ENCODE measurements at regions not wholly inside any gene's neighbourhood (a gene's known extent, or its start where the extent isn't known, plus 50 kb on each side); places are given as distances from the start of the nearest gene placed in this dataset.

GRCh38 chr9:129430940-129431643 lies 189.8 kb downstream of the C9orf50 start:
- TF ChIP-seq TAF1 (IDR thresholded peaks at IDR 0.05; ENCODE audit: borderline replicate concordance, low read depth, low read length) = no peak
- no peak for TF ChIP-seq RFX5 (IDR thresholded peaks at IDR 0.05; ENCODE audit: low read length)
- TF ChIP-seq CTCF (IDR thresholded peaks at IDR 0.05) = no peak
- TF ChIP-seq, protein P1, sequence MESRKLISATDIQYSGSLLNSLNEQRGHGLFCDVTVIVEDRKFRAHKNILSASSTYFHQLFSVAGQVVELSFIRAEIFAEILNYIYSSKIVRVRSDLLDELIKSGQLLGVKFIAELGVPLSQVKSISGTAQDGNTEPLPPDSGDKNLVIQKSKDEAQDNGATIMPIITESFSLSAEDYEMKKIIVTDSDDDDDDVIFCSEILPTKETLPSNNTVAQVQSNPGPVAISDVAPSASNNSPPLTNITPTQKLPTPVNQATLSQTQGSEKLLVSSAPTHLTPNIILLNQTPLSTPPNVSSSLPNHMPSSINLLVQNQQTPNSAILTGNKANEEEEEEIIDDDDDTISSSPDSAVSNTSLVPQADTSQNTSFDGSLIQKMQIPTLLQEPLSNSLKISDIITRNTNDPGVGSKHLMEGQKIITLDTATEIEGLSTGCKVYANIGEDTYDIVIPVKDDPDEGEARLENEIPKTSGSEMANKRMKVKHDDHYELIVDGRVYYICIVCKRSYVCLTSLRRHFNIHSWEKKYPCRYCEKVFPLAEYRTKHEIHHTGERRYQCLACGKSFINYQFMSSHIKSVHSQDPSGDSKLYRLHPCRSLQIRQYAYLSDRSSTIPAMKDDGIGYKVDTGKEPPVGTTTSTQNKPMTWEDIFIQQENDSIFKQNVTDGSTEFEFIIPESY (IDR thresholded peaks at IDR 0.05; ENCODE audit: borderline replicate concordance, low read depth) = no peak
- no peak for TF ChIP-seq EP300 (IDR thresholded peaks at IDR 0.05; ENCODE audit: borderline replicate concordance in 1 of 2, low read depth in 1 of 2, low read length in 1 of 2)
- TF ChIP-seq TEAD4 (IDR thresholded peaks at IDR 0.05; ENCODE audit: borderline replicate concordance, insufficient read depth) = no peak
- no peak for TF ChIP-seq ELF1 (IDR thresholded peaks at IDR 0.05)
- no peak for TF ChIP-seq MAX (IDR thresholded peaks at IDR 0.05; ENCODE audit: low read depth)
- TF ChIP-seq POLR2AphosphoS5 (IDR thresholded peaks at IDR 0.05; ENCODE audit: low read depth, low read length) = no peak
